Pons (tissue), 1 donor: ENCODE measurements at regions not wholly inside any gene's neighbourhood (a gene's known extent, or its start where the extent isn't known, plus 50 kb on each side); places are given as distances from the start of the nearest gene placed in this dataset.
A peak's percentile ranks its signal among the peaks of the same experiment; 100 is the strongest.
"Not testable (repeated sequence)": the region's sequence is repeated elsewhere in the genome, so short reads cannot be mapped to it uniquely, and the experiment has no call there.

ENCODE experiments used
- DNase-seq: peaks from one replicate; pipeline ENCODE4 v3.0.0-alpha.2; 2016; ENCODE audit warnings: low spot score

DNA sequence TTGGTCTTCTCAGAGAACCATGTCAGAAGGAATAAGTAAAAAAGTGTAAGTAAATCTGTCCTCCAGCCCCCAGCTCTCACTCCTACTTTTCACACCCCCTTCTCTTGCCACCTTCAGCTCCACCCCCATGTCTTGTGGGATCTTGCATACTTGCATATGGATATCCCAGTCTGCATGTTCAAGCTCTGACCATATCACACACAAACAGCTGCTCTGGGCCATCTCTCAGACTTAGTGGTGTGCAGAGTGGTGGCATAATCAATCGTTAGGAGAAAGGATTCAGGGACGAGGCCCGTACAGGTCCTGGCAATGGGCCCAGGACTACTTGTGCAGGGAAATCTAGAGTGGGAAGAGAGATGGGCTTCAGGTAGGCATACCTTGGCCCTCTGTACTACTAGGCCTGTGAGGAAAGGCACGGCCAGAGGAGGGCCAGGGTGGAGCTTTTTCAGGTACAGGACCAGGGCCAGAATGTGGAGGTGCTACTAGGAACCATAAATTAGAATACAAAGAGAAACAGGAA is 112.0 kb upstream of the SGK1 start:
- no peak for DNase-seq

DNA sequence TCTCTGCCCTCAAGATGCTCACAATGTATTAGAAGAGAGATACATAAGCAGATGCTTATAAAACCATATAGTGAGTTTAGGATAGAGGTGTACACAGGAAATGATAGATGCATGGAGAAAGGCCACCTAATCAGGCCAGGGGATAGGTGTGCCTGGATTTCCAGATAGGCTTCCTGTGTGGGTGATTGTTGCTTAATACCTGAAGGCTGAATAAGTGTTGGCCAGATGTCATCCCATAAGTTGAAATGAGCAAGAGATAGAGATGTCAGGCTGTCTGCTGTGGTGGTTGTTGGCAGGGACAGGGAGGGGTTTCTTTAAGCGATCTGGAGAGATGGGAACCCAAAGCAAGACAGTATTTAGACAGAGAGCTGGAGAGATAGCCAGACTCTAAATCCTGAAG is 109.8 kb upstream of the SGK1 start:
- DNase-seq, result no peak

DNA sequence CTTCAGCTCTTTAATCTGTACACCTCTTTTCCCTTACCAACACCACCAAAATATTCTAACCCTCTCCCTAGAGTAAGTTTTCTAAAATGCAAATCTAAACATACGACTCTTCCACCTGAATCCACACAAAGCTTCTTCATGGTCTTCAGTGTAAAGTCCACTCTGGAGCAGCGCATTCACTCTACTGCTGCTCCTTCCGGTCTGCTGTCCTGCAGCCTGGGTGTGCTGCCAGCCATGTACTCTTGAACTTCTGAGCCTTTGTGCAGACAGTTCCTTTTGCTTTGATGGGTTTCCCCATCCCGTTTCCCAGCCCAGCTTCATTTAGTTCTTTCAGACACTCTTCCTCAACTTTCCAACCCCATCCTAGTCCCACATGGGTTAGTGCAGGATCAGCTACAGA is 108.7 kb upstream of the SGK1 start:
- DNase-seq, result peak; percentile 47

DNA sequence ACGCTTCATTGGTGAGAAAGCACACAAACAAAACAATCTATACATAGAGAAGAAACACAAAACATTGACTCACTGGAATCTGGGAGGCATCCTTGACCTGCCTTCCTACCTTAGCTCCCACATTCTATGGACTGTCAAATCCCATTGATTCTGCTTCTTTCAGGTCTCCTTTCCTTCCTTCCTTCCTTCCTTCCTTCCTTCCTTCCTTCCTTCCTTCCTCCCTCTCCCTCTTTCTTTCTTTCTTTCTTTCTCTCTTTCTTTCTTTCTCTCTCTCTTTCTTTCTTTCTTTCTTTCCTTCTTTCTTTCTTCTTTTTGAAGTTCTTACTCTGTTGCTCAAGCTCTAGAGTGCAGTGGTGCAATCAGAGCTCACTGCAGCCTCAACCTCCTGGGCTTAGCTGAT is 108.0 kb upstream of the SGK1 start:
- DNase-seq, result not testable (repeated sequence)

DNA sequence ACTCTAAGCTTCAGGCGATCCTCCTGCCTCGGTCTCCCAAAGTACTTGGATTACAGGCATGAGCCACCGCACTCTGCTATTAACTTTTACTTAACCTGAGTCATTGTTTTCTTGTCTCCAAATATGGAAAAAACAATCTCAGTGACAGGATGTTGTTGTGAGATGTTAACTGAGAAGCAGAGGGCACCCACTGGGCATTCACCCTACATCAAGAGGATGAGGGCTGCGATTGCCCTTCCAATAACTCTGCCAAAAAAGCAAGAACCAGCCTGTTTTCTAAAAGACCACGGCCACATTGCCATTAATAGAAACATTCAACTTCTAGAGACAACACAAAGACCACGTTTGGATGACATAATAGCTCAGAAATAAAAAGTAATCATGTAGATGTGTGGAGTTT is 107.6 kb upstream of the SGK1 start:
- no peak for DNase-seq

DNA sequence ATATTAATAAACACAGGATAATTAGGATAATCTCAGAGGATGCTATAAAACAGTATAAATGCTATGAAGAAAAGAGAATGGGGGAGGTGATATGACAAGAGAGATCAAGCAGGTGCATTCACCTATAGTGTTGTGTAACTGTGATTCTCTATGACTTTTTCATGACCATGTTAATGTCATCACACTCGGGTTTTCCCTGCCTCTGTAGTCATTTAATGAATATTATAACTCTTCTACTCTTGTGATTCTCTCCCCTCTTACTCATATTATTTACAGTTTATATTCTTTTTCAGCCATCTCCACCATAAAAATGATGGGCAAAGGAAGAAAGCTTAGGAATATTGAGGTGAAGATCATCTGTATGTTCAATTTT is 106.9 kb upstream of the SGK1 start:
- DNase-seq, result no peak

DNA sequence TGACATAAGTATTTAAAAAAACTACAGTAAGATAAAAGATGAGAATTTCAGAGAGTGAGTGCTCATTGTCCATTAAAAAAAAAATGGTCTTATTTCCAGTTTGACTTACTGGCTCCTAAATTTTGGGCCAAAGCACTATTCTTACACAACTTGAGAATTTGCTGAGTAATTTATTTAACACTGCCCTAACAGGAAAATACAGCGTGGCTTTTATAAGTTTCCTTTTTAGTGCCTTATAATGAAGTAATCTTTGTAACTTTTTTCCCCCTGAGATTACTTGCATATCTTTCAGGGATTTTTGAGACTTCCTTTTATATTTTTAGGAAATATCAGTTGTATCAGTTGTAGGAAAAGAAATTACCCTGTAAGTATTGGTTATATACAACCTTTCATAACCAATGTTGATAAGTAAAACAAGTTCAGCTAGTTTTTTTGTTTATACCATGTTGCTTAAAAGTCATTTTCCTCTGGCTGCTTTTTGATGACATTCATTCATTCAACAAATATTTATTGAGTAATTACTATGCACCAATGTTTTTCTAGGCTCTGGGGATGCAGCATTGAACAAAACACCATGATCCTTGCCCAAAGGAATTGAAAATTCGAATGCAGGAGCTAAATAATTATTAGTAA is 106.4 kb upstream of the SGK1 start:
- no peak for DNase-seq

DNA sequence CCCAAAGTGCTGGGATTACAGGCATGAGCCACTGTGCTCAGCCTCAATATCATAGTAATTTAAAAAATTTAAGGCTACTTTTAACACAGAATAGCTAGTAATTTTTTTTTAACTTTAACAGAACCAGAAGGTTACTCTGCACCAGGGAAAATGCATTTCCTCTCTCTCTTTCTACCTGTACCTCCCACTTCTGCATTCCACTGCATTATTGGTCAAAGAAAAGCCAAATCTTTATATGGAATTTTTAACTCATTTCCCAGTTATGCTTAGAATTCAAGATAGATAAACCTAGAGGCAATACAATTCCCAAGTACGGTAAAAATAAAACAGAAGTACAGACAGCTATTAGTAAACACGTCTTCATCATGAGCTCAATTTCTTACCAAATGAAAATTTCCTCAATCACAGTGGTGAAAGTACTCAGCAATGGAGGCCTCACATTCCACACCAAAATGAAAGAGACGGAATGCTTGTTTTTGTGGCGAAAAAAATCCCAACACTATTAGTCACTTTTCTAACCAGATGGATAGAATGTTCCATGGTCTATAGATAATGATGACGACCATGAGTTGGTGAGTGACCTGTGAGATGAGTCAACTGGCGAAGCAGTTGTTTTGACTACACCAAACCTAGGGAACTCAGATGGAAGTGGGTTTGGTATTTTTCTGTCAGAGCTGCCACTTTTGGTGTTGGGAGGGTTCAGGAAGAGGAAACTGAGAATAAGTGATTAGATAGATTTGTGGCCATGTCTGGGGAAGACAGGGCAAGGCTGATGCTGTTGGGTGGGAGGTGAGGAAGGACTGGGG is 104.7 kb upstream of the SGK1 start:
- peak; percentile 70 for DNase-seq

DNA sequence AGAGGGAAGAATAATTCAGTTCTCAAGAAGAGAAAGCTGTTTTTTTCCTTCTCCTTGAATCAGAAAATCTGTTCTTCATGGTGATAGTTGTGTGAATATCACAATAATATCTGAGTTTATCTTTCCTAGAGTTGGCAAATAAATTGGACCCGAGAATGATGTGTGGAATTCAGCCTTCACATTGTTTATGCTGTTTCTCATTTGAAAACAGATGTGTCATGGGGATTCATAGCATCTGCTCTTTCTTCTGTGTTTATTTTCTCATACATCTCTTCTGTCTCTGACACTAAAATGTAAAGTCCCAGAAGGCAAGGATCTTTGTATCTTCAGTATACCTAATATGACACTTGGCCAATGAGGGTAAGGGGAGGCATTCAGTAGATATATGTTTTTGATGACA is 103.6 kb upstream of the SGK1 start:
- no peak for DNase-seq

DNA sequence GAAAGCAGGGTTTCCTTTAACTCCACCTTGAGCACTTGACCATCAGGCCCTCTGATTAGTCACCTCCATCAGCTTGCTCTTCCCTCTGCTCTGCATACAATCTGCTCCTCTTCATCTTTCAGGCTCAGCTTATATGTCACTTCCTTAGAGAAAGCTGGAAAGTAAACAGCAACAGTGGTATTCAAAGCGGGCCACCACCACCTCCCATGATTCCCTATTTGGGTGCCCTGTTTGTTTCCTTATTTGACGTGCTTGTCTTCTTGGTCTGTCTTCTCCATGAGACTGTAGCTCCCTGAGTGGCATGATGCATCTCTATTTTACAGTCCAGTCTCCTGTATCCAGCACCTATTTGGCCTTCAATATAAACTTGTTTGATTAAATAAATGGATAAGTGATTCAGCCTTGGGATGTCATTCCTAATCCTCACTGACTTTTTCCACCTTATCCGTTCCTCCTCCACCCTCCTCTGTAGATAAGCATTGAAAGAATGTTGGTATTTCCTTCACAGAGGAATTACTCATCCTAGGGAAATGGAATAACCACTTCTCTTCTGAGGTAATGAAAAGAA is 102.8 kb upstream of the SGK1 start:
- DNase-seq, result no peak

DNA sequence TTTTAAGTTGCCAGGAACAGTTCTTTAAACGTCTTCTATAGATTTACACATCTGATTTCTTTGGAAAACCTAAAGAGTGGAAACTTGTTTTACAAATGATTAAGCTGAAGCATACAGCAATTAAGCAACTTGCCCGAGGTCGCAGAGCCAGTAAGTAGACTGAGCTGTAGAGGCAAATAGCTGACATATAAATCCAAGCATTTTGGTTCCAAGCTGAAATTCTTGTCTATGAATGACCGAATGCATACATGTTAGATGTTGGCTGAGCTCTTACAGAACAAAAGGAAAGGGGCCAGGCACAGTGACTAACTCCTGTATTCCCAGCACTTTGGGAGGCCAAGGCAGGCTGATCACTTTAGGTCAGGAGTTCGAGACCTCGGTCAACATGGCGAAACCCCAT is 101.8 kb upstream of the SGK1 start:
- no peak for DNase-seq

DNA sequence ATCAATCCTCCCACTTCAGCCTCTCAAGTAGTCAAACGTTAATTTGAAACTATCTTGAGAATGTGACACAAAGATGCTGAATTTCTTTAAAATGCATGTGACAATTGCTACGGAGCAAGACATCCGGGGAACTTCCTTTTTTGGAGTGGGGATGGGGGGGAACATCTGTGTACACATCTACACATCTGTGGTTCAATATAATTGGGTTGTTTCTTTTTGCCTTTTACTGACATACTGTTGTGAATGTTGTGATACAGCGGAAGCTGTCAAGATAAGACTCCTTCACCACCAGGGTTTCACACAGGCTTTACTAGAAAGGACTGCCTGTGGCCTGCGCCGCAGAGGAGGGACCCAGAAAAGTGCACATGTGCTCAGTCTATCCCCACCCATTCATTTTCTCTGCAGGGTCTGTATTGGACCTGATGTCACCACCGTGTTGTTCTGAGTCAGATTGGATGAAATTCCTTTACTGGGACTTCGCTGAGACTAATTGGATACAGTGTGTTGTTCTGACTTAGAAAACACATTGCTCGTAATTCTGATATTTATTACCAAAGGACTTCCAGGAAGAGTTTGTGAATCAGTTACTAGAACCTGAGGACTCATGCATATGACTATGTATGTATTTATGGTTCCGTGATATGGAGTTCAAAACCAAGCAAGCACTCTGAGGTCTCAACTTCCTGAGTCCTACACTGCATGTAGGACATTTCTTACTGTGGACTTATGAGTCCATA is 98.7 kb upstream of the SGK1 start:
- DNase-seq, result no peak

DNA sequence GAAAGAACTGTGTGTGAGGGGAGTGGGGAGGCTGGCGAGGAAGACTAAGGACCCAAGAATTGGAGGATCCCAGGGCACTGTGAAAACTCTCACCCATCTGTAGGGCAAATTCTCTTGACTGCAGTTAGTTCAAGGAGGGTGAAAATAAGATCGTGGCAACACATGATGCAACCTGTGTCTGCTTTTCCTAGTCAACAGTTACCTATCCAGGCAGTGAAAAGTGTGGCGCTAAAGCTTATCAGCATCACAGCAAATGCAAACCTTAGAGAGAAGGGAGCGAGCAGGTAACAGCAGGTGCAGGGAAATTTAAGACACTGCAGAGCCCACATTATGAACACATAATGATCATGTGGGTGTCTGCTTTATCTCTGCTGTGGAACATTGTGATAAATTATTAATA is 97.7 kb upstream of the SGK1 start:
- DNase-seq, result no peak

DNA sequence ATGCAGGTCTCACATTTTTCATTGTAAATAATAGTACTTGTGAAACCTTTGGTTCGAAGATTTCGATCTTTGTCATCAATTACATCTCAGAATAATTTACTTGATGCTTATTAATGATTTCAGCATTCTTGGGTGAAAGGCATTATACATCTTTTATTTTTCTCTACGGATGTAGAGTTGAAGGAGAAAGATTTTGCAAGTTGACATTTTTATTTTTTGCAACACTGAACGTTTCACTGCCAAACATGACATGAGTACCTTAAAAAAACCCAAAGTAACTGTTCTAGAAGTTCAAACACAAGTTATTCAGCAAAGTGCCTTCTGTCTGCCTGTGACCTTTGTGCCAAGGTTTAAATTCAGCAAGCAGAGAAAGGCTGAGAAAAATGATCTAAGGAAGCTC is 97.3 kb upstream of the SGK1 start:
- DNase-seq, result no peak

DNA sequence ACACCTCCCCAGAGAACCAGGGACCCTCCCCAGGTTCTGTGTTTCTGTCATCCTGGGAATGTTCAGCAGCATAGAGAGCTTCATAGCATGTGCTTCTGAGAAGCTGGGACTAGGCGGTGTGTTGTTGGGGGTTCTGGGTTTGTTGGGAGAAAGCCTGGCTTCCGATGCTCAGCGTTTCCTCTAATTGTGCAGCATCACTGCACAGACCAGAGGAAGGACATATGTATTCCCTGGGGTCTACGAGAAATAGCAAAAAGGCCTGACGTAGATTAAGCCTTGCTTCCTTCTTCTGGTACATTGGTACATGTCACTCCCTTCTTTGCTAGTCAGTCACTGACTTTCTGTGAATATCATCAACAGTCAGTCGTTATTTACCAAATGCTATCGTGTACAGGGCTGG is 96.9 kb upstream of the SGK1 start:
- no peak for DNase-seq

DNA sequence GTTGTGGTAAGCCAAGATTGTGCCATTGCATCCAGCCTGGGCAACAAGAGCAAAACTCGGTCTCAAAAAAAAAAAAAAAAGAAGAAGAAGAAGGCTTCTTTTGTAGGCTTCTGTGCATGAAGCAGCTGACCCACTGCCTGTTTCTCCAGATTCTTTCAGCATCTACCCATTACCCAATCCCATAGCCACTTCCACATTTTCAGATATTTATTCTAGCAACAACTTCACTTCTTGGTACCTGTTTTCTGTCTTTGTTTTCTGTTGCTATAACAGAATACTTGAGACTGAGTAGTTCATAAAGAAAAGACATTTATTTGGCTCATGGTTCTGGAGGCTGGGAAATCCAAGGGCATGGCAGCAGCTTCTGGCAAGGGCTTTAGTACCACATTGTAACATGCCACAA is 95.3 kb upstream of the SGK1 start:
- DNase-seq, result no peak

DNA sequence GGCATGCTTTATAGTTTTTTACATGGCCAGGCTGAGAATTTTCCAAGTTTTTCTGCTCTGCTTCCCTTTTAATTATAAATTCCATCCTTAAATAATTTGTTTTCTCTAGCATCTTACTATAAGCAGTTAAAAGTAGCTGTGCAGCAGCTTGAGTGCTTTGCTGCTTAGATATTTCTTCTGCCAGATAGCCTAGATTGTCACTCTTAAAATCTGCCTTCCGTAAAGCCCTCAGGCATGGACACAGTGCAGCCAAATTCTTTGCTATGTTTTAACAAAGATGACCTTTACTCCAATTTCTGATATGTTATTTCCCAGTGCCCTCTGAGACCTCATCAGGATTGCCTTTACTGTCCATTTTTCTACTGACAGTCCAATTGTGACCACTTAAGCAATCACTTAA is 92.6 kb upstream of the SGK1 start:
- no peak for DNase-seq

DNA sequence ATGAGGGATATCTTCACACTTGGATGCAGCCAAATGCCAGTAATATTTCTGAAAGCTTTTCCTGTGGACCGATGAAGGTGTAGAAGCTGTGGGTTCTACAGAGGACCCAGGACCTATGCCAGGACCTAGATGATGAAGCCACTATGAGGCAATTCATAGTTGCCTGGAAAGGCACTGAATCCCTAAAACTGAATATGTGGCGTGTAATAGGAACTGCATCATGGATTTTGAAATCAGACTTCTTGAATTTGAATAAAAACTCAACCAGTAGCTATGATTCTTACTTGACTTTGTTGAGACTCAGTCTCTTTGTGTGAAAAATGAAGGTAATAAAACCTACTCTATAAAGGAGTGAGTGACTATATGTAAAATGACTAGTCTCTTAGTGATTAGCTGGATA is 89.9 kb upstream of the SGK1 start:
- DNase-seq, result no peak

DNA sequence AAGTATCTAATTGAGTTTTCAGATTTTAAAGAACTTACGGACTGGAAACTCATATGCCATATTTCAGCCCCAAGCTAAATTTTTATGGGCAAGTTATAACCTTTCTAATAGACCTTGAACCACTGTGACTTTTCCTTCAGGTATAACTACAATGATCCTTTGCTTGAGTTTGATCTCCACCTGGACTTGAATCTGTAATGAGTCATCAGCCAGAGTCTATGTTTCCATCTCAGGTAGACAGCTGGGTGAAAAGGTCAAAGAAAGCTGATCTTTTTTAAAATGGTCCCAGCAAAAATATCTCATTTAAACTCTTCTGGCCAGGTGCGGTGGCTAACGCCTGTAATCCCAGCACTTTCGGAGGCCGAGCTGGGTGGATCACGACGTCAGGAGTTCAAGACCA is 88.4 kb upstream of the SGK1 start:
- no peak for DNase-seq

DNA sequence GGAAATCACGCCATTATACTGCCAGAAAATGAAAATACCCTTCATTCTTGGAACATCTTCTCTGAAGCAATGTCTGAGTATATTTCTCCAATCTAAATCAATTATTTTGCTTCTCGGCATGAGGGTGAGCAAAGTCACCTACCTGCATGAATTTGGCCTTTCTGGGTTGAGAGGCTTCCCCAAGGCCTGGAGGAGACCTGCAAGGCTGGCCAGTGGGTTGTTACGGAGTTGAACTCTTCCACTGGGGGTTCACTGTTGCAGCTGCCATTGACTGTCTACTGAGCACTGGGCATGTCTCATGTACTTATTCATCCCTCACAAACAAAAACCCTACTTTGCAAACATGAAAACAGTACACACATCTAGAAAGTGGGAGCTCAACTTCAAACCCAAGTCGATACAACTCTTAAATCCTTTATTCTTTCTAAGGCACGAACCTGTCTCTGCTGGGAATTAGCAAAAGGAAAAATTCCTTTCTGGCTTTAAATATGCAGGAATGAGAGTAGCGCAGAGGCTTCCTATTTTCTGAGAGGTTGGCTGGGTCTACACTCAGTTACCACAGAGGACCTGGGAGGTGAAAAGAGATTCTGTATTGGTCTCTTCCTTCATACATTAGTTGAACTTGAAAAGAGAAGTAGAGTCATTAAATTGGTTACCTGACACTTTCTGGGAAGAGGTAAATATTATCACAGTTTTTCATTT is 87.6 kb upstream of the SGK1 start:
- DNase-seq, result no peak

DNA sequence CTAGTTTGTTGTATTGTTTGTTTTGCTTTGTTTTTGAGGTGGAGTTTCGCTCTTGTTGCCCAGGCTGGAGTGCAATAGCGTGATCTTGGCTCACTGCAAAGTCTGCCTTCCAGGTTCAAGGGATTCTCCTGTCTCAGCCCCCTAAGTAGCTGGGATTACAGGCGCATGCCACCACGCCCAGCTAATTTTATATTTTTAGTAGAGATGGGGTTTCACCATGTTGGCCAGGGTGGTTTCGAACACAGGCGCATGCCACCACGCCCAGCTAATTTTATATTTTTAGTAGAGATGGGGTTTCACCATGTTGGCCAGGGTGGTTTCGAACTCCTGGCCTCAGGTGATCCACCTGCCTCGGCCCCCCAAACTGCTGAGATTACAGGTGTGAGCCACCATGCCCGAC is 85.4 kb upstream of the SGK1 start:
- DNase-seq, result not testable (repeated sequence)

DNA sequence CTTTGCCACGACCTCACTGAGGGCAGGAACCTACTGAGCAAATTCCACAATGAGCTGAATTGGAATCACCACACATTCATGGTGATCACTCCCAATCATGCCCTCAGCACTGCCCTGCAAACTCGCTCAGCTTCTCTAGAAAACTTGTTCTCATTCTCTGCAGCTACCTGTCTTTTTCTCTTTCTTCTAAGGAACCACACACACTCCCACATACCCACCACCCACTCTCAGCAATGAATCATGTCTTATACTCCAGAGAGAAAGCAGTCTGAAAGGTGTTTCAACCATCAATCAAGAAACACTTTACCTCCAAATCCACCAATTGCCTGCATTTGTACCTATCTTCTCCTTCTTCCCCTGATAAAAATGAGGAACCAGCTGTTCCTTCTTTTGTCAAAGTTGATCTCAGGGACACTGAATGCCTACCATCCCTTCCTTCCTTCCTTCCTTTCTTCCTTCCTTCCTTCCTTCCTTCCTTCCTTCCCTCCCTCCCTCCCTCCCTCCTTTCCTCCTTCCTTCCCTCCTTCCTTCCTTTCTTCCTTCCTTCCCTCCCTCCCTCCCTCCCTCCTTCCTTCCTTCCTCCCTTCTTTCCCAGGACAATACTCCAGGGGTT is 84.6 kb upstream of the SGK1 start:
- DNase-seq, result no peak
